ENCODE measurements at regions not wholly inside any gene's neighbourhood (a gene's known extent, or its start where the extent isn't known, plus 50 kb on each side); places are given as distances from the start of the nearest gene placed in this dataset.
"Not testable (repeated sequence)": the region's sequence is repeated elsewhere in the genome, so short reads cannot be mapped to it uniquely, and the experiment has no call there.

GRCh38 chr3:104349836-104350235, 1016.9 kb upstream of the ALCAM start:
- no peak for DNase-seq

GRCh38 chr3:104353951-104354350, 1012.8 kb upstream of the ALCAM start:
- DNase-seq: no peak

- DNase-seq: no peak
Measured at GRCh38 chr3:104359546-104359945, 1007.2 kb upstream of the ALCAM start.

GRCh38 chr3:104360038-104360437, 1006.7 kb upstream of the ALCAM start:
- no peak for DNase-seq

GRCh38 chr3:104361748-104362147, 1005.0 kb upstream of the ALCAM start:
- not testable (repeated sequence) for DNase-seq

- DNase-seq: no peak
Measured at GRCh38 chr3:104362319-104362718, 1004.4 kb upstream of the ALCAM start.

- DNase-seq: no peak
Measured at GRCh38 chr3:104367000-104367399, 999.7 kb upstream of the ALCAM start.

- no peak for DNase-seq
Measured at GRCh38 chr3:104368760-104369159, 997.9 kb upstream of the ALCAM start.

- no peak for DNase-seq
Measured at GRCh38 chr3:104385421-104385820, 981.3 kb upstream of the ALCAM start.

GRCh38 chr3:104388619-104389018, 978.1 kb upstream of the ALCAM start:
- DNase-seq: no peak

- DNase-seq: no peak
Measured at GRCh38 chr3:104392327-104392726, 974.4 kb upstream of the ALCAM start.

- no peak for DNase-seq
Measured at GRCh38 chr3:104396974-104397669, 969.6 kb upstream of the ALCAM start.

- no peak for DNase-seq
Measured at GRCh38 chr3:104397713-104398112, 969.0 kb upstream of the ALCAM start.

- no peak for DNase-seq
Measured at GRCh38 chr3:104402902-104403301, 963.8 kb upstream of the ALCAM start.

- no peak for DNase-seq
Measured at GRCh38 chr3:104411757-104412156, 955.0 kb upstream of the ALCAM start.

- DNase-seq: no peak
Measured at GRCh38 chr3:104412608-104413580, 953.8 kb upstream of the ALCAM start.

GRCh38 chr3:104428337-104428925, 938.3 kb upstream of the ALCAM start:
- DNase-seq: no peak

- DNase-seq: no peak
Measured at GRCh38 chr3:104429727-104430126, 937.0 kb upstream of the ALCAM start.

- DNase-seq: no peak
Measured at GRCh38 chr3:104436506-104436905, 930.2 kb upstream of the ALCAM start.

- no peak for DNase-seq
Measured at GRCh38 chr3:104437131-104437750, 929.5 kb upstream of the ALCAM start.

GRCh38 chr3:104437891-104438290, 928.8 kb upstream of the ALCAM start:
- no peak for DNase-seq

GRCh38 chr3:104438706-104439105, 928.0 kb upstream of the ALCAM start:
- DNase-seq: no peak

GRCh38 chr3:104445252-104445919, 921.3 kb upstream of the ALCAM start:
- not testable (repeated sequence) for DNase-seq
